ENCODE measurements at regions not wholly inside any gene's neighbourhood (a gene's known extent, or its start where the extent isn't known, plus 50 kb on each side); places are given as distances from the start of the nearest gene placed in this dataset.

DNA sequence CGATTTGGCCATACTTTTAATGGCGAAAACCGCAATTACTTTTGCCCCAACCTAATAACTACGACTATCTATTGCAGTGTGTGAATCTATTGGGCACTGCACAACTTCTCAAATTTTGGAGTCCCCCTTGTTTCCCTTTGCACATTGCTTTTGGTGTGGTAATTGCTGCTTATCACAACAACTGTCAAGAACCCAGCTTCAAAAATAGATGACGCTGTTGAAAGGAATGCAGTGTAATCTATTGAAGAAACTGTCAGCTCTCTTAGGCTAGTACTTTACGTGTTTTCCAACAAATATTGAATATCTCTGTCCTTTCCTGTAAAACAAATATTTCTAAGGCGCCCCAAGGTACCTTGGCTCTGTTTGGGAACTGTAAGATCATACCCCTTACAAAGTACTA lies 222.8 kb upstream of the UBE2E2 start:
- TF ChIP-seq, protein P1, sequence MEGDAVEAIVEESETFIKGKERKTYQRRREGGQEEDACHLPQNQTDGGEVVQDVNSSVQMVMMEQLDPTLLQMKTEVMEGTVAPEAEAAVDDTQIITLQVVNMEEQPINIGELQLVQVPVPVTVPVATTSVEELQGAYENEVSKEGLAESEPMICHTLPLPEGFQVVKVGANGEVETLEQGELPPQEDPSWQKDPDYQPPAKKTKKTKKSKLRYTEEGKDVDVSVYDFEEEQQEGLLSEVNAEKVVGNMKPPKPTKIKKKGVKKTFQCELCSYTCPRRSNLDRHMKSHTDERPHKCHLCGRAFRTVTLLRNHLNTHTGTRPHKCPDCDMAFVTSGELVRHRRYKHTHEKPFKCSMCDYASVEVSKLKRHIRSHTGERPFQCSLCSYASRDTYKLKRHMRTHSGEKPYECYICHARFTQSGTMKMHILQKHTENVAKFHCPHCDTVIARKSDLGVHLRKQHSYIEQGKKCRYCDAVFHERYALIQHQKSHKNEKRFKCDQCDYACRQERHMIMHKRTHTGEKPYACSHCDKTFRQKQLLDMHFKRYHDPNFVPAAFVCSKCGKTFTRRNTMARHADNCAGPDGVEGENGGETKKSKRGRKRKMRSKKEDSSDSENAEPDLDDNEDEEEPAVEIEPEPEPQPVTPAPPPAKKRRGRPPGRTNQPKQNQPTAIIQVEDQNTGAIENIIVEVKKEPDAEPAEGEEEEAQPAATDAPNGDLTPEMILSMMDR (IDR thresholded peaks at IDR 0.05; ENCODE audit: insufficient read depth, low read length, missing control alignments), result no peak
- ChIA-PET CTCF (no interaction called here), POLR2A (no interaction called here)

DNA sequence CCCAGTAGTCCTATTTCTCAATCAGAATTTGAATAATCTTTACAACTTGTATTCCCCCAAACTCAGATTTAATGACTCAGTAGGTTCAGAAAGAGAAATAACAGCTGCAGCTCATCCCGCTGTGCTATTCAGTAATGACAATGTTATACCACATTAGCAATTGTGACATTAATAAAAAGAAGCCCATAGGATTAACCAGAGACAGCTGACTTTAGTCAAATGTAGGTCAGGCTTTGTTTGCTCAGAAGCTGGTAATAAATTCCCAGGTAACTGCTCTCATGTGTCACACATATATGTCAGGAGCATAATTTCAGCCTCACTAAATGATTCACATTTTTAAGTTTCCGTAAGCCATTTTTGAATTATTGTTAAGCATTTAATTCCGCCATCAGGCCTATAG lies 222.0 kb upstream of the UBE2E2 start:
- no peak for DNase-seq (ENCODE audit: low read depth, low spot score)
- CTCF ChIA-PET, result no interaction called here
- no peak overlapping the region for H3K4me3 ChIP-seq (ENCODE audit: low read depth, low read length)
- POLR2A ChIA-PET, result no interaction called here
- TF ChIP-seq, protein P1 (IDR thresholded peaks at IDR 0.05; ENCODE audit: insufficient read depth, low read length, missing control alignments), result no peak

More for the DNA sequence above, 222.8 kb upstream of the UBE2E2 start:
- no peak for DNase-seq (ENCODE audit: low read depth, low spot score)
- H3K4me3 ChIP-seq (ENCODE audit: low read depth, low read length), result no peak overlapping the region

DNA sequence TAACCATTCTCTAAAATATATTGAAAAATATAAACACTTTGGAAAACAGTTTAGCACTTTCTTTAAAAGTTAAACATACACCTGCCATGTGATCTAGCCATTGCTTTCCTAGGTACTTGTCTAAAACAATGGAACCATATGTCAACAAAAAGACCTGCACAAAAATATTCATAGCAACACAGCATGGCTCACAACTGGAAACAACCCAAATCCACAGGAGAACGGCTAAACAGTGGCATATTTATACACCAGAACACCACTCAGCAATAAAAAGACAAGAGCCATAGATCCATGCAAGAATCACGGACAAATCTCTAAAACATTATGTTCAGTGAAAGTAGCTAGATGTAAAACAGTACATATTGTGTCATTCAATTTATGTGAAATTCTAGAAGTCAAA lies 221.3 kb upstream of the UBE2E2 start:
- H3K4me3 ChIP-seq (ENCODE audit: low read depth, low read length), result no peak overlapping the region
- ChIA-PET POLR2A (no interaction called here), CTCF (no interaction called here)
- TF ChIP-seq, protein P1 (IDR thresholded peaks at IDR 0.05; ENCODE audit: insufficient read depth, low read length, missing control alignments), result no peak
- DNase-seq (ENCODE audit: low read depth, low spot score), result no peak

DNA sequence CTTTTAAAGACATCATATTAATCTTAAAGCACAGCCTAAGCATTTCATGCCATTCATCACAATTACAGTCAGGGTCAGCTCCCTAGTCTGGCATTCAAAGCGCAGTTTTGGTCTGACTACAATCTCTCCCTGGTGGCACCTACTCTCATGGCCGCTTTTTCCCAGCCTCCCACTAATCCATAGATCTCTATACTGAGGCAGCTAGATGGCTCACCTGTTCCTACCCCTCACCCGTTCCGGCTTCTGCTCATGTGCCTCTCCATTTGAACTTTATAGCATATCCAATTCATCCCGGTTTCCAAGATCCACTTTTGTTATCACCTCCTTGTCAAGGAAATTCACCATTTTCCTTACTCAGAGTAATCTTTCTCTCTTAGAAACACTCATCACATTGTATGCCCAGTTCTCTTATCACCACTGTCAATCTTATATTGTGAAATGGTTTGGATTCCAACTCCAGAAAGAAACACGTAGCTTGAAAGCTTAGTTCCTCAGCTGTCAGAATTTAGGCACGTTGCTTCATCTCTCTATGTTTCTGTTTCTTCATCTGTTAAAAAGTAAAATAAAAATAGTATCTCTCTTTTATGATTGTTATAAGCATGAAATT lies 220.0 kb upstream of the UBE2E2 start:
- no peak overlapping the region for H3K4me3 ChIP-seq (ENCODE audit: low read depth, low read length)
- ChIA-PET POLR2A (no interaction called here), CTCF (no interaction called here)
- TF ChIP-seq, protein P1 (IDR thresholded peaks at IDR 0.05; ENCODE audit: insufficient read depth, low read length, missing control alignments), result no peak
- no peak for DNase-seq (ENCODE audit: low read depth, low spot score)

DNA sequence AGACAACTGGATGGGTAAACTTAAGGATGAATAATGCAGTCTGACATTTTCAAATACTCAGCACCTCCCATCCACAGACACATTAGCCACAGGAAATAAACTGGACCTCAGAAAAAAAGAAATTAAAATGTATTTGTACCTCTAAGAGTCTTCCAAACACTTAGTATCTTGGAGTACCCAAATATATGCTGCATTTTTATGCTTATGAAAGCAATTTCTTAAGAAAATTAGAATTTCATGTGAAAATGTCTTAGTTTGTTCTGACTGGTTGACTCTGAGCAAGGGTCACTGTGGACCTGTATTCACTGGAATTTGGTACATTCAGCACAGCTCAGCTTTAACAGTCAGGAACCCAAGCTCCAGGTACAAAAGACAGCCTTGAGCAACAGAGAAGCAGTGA lies 216.2 kb upstream of the UBE2E2 start:
- H3K4me3 ChIP-seq (ENCODE audit: low read depth, low read length), result no peak overlapping the region
- no peak for DNase-seq (ENCODE audit: low read depth, low spot score)
- TF ChIP-seq, protein P1 (IDR thresholded peaks at IDR 0.05; ENCODE audit: insufficient read depth, low read length, missing control alignments), result no peak
- POLR2A ChIA-PET, result no interaction called here
- CTCF ChIA-PET, result no interaction called here

DNA sequence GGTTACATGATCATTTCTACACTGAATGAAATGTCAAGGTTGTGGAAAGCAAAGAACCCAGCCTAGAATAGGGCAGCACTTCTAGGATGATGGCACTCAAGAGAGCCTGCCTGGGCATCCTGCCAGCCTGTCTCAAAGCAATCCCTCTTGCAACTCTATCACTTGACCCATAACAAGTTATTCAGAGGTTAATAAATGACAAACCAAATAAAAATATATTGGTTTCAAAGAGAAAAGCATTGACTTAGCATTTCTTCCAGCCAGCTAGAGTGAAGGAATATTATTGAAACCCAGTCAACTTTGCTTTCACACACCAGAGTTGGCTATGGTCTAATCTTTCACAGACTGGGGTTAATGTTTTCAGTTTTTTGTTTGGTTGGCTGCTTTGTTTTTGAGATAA lies 214.6 kb upstream of the UBE2E2 start:
- ChIA-PET CTCF (no interaction called here), POLR2A (no interaction called here)
- H3K4me3 ChIP-seq (ENCODE audit: low read depth, low read length), result no peak overlapping the region
- no peak for DNase-seq (ENCODE audit: low read depth, low spot score)
- TF ChIP-seq, protein P1 (IDR thresholded peaks at IDR 0.05; ENCODE audit: insufficient read depth, low read length, missing control alignments), result no peak
